ENCODE measurements at regions not wholly inside any gene's neighbourhood (a gene's known extent, or its start where the extent isn't known, plus 50 kb on each side); places are given as distances from the start of the nearest gene placed in this dataset.

DNA sequence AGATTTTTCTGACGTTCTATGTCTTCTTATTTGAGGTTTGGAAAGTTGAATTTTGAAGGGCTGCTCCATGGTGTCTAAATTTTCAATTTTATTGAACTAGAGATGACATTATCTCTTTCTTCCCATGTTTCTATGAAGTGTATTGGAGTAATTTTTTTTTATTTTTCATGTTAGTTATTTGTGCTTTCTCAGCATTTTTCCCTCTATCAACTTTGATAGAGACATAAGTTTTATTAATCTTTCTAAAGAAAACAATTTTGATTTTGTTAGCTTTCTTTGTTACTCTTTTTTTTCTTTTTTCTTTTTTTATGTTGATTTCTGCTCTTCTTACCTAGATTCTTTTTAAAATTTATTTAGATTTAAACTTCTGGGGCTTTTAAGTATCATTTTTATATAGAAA lies 1694.8 kb downstream of the PCDH9 start:
- no peaks in the 10 kb centered on the region for H3K27me3 ChIP-seq
- no peak overlapping the region for H3K27ac ChIP-seq
- FAIRE-seq, result peak; percentile 5
- H3K36me3 ChIP-seq, result no peaks in the 10 kb centered on the region
- ATAC-seq, result no peak
- no peaks in the 10 kb centered on the region for H3K4me1 ChIP-seq
- DNase-seq, result no peak
- WGBS, 2 donors, result 33 to 45% methylated on average over 1 of the region's 1 CpG
- no peak overlapping the region for H3K4me3 ChIP-seq
- no peaks in the 10 kb centered on the region for H3K9me3 ChIP-seq
- intact Hi-C loops (cut with DNase I), result no loop called here
- TF ChIP-seq, protein P1, sequence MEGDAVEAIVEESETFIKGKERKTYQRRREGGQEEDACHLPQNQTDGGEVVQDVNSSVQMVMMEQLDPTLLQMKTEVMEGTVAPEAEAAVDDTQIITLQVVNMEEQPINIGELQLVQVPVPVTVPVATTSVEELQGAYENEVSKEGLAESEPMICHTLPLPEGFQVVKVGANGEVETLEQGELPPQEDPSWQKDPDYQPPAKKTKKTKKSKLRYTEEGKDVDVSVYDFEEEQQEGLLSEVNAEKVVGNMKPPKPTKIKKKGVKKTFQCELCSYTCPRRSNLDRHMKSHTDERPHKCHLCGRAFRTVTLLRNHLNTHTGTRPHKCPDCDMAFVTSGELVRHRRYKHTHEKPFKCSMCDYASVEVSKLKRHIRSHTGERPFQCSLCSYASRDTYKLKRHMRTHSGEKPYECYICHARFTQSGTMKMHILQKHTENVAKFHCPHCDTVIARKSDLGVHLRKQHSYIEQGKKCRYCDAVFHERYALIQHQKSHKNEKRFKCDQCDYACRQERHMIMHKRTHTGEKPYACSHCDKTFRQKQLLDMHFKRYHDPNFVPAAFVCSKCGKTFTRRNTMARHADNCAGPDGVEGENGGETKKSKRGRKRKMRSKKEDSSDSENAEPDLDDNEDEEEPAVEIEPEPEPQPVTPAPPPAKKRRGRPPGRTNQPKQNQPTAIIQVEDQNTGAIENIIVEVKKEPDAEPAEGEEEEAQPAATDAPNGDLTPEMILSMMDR (IDR thresholded peaks at IDR 0.05), result no peak

DNA sequence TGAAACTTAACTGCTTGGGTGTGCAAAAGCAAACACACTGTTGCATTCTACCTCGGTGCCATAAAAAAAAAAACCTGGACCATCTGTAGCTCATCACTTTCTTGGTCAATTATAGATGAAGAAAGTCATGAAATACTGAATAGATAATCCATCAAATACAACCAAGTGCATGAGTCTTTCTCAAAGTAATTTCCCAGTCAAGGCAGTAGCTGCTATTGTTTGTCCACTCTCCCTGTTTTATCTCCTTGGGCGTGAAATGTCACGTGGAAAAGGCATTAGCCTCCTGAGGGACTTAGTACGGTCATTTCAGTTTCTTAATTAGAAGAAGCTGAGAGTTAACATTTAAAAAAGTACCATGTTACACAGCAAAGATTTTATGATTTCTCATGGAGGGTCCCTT lies 1697.9 kb downstream of the PCDH9 start:
- Histone ChIP-seq H3K36me3 (no peaks in the 10 kb centered on the region), H3K4me1 (no peaks in the 10 kb centered on the region), H3K27ac (no peak overlapping the region), H3K27me3 (no peaks in the 10 kb centered on the region), H3K9me3 (no peaks in the 10 kb centered on the region), H3K4me3 (no peak overlapping the region)
- WGBS, 2 donors, result 25 to 26% methylated on average over 4 of the region's 4 CpGs
- DNase-seq, result no peak
- TF ChIP-seq, protein P1 (IDR thresholded peaks at IDR 0.05), result no peak
- no peak for FAIRE-seq
- no peak for ATAC-seq
- intact Hi-C loops (cut with DNase I), result no loop called here

DNA sequence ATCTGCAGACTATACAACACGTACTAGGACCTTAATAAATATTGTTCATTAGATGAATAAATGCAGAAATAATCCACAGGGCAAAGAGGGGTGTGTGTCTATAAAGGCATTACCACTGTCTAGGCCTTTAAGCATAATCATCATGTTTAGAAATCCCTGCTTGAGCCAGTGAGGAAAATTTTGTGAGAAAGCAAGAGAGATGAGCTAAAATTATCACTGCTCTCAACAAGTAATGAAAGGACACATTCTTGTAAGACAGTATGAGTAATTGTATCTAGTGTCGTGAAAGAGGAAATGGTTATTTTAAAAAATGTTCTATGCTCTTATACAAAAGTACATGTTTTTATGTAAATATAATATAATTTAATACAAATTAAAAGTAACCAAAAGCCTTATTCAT lies 1699.4 kb downstream of the PCDH9 start:
- no peak overlapping the region for H3K4me3 ChIP-seq
- no peaks in the 10 kb centered on the region for H3K27me3 ChIP-seq
- no peak overlapping the region for H3K27ac ChIP-seq
- DNase-seq, result no peak
- 40 to 47% methylated on average over 2 of the region's 2 CpGs for WGBS, 2 donors
- no peaks in the 10 kb centered on the region for H3K4me1 ChIP-seq
- FAIRE-seq, result no peak
- TF ChIP-seq, protein P1 (IDR thresholded peaks at IDR 0.05), result no peak
- no peaks in the 10 kb centered on the region for H3K9me3 ChIP-seq
- H3K36me3 ChIP-seq, result no peaks in the 10 kb centered on the region
- no peak for ATAC-seq
- intact Hi-C loops (cut with DNase I), result no loop called here

DNA sequence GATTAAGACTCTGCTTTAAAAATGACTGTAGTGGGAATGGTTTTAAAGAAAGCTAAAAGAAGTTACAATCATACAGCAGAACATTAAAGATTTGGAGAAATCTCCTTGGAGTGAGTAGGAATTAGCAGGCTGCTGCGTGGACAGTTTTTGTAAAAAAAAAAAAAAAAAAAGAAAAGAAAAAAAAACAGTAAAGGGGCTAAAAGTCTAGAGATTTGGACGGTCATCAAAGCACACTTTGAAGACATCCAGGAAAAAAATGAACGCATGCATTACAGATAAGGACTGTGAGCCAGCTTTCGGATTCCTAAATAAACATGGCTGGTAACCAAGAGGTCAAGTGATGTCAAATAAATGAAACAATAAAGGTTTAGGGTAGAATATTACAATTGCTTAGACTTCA lies 1700.6 kb downstream of the PCDH9 start:
- no peak for DNase-seq
- intact Hi-C loops (cut with DNase I), result no loop called here
- ATAC-seq, result no peak
- Histone ChIP-seq H3K4me1 (no peaks in the 10 kb centered on the region), H3K36me3 (no peaks in the 10 kb centered on the region), H3K4me3 (no peak overlapping the region), H3K9me3 (no peaks in the 10 kb centered on the region), H3K27me3 (no peaks in the 10 kb centered on the region), H3K27ac (no peak overlapping the region)
- WGBS, 2 donors, result 14 to 16% methylated on average over 4 of the region's 4 CpGs
- FAIRE-seq, result no peak
- TF ChIP-seq, protein P1 (IDR thresholded peaks at IDR 0.05), result no peak

DNA sequence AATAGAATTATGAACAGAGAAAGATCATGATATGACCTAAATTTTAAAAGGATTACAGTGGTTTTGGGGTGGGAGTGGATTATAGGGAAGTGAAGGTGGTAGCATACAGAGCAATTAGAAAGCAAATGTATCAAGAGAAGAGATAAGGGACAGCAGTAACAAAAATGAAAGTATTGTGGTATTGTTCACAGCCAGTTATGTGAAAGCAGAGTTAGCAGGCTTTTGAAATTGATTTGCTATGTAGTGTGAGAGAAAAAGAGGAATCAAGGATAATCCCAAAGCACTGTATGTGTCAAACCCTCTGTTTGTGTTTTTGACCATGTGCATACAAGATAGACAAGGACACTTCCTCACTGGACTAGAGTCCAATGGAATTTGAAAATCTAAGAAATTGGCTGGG lies 1721.4 kb downstream of the PCDH9 start:
- H3K27ac ChIP-seq, result no peak overlapping the region
- H3K36me3 ChIP-seq, result no peaks in the 10 kb centered on the region
- intact Hi-C loops (cut with DNase I), result no loop called here
- H3K27me3 ChIP-seq, result no peaks in the 10 kb centered on the region
- H3K4me3 ChIP-seq, result no peak overlapping the region
- H3K9me3 ChIP-seq, result no peaks in the 10 kb centered on the region
- no peak for DNase-seq
- no peak for FAIRE-seq
- ATAC-seq, result no peak
- H3K4me1 ChIP-seq, result no peaks in the 10 kb centered on the region
- TF ChIP-seq, protein P1 (IDR thresholded peaks at IDR 0.05), result no peak

Measured in pancreas (tissue), 10 donors.